Nephron progenitor cell (in vitro differentiated cells): ENCODE measurements at regions not wholly inside any gene's neighbourhood (a gene's known extent, or its start where the extent isn't known, plus 50 kb on each side); places are given as distances from the start of the nearest gene placed in this dataset.

Source experiments
- DNase-seq: peaks from one replicate; pipeline ENCODE4 v3.0.0; 2021
- H3K27ac Mint-ChIP-seq: 2 replicates; pipeline ENCODE4 v1.8.0; 2021; ENCODE audit warnings: mild to moderate bottlenecking, moderate library complexity, mixed read lengths
- H3K27me3 Mint-ChIP-seq: 2 replicates; pipeline ENCODE4 v1.8.0; 2021; ENCODE audit warnings: mild to moderate bottlenecking, low read depth, mixed read lengths; ENCODE audit not compliant: poor library complexity
- H3K36me3 Mint-ChIP-seq: 2 replicates; pipeline ENCODE4 v1.8.0; 2021; ENCODE audit warnings: low read depth, mixed read lengths
- H3K4me1 Mint-ChIP-seq: 2 replicates; pipeline ENCODE4 v1.8.0; 2021; ENCODE audit warnings: mixed read lengths
- H3K4me3 Mint-ChIP-seq: 2 replicates; pipeline ENCODE4 v1.8.0; 2021; ENCODE audit warnings: mild to moderate bottlenecking, moderate library complexity, mixed read lengths
- H3K9me3 Mint-ChIP-seq: 2 replicates; pipeline ENCODE4 v1.8.0; 2021; ENCODE audit warnings: mild to moderate bottlenecking, moderate library complexity, mixed read lengths
- CTCF ChIP-seq: fragments of 200-600 bp; sonication (generic); IDR thresholded peaks from 2 replicates; pipeline ENCODE4 v1.5.0; 2021; ENCODE audit warnings: antibody characterized with exemption

- TF ChIP-seq CTCF = no peak
- peaks cover 12% of the 10 kb centered on the region for H3K9me3 Mint-ChIP-seq
- H3K4me3 Mint-ChIP-seq = no peak overlapping the region
- DNase-seq = no peak
- H3K4me1 Mint-ChIP-seq = no peaks in the 10 kb centered on the region
- no peaks in the 10 kb centered on the region for H3K36me3 Mint-ChIP-seq
- H3K27ac Mint-ChIP-seq = no peak overlapping the region
- H3K27me3 Mint-ChIP-seq = peaks cover 15% of the 10 kb centered on the region
Observed at GRCh38 chr9:88643931-88644330, 109.0 kb downstream of the NXNL2 start.

GRCh38 chr9:88645172-88645878 is 110.3 kb downstream of the NXNL2 start:
- H3K4me3 Mint-ChIP-seq = no peak overlapping the region
- no peak overlapping the region for H3K27ac Mint-ChIP-seq
- H3K36me3 Mint-ChIP-seq = no peaks in the 10 kb centered on the region
- peaks cover 15% of the 10 kb centered on the region for H3K27me3 Mint-ChIP-seq
- peaks cover 23% of the 10 kb centered on the region for H3K9me3 Mint-ChIP-seq
- no peak for DNase-seq
- no peaks in the 10 kb centered on the region for H3K4me1 Mint-ChIP-seq
- TF ChIP-seq CTCF = no peak

GRCh38 chr9:88645879-88646199 is 110.9 kb downstream of the NXNL2 start:
- H3K4me3 Mint-ChIP-seq = no peak overlapping the region
- no peaks in the 10 kb centered on the region for H3K36me3 Mint-ChIP-seq
- no peak overlapping the region for H3K27ac Mint-ChIP-seq

GRCh38 chr9:88646539-88647300 is 111.7 kb downstream of the NXNL2 start:
- Mint-ChIP-seq H3K9me3 (peaks cover 23% of the 10 kb centered on the region), H3K27me3 (peaks cover 10% of the 10 kb centered on the region), H3K4me3 (no peak overlapping the region), H3K27ac (peak overlapping the region; percentile 50), H3K4me1 (no peaks in the 10 kb centered on the region), H3K36me3 (no peaks in the 10 kb centered on the region)
- DNase-seq = no peak
- TF ChIP-seq CTCF = no peak

More at GRCh38 chr9:88645879-88646199, 110.9 kb downstream of the NXNL2 start:
- no peak for TF ChIP-seq CTCF
- Mint-ChIP-seq H3K27me3 (peaks cover 14% of the 10 kb centered on the region), H3K4me1 (no peaks in the 10 kb centered on the region), H3K9me3 (peaks cover 23% of the 10 kb centered on the region)
- DNase-seq = no peak

- no peak for DNase-seq
- Mint-ChIP-seq H3K27ac (no peak overlapping the region), H3K4me1 (no peaks in the 10 kb centered on the region), H3K9me3 (peaks cover 11% of the 10 kb centered on the region), H3K4me3 (no peak overlapping the region), H3K27me3 (peaks cover 4% of the 10 kb centered on the region), H3K36me3 (no peaks in the 10 kb centered on the region)
- no peak for TF ChIP-seq CTCF
Observed at GRCh38 chr9:88651682-88652633, 117.0 kb downstream of the NXNL2 start.
